ENCODE measurements at regions not wholly inside any gene's neighbourhood (a gene's known extent, or its start where the extent isn't known, plus 50 kb on each side); places are given as distances from the start of the nearest gene placed in this dataset.

DNA sequence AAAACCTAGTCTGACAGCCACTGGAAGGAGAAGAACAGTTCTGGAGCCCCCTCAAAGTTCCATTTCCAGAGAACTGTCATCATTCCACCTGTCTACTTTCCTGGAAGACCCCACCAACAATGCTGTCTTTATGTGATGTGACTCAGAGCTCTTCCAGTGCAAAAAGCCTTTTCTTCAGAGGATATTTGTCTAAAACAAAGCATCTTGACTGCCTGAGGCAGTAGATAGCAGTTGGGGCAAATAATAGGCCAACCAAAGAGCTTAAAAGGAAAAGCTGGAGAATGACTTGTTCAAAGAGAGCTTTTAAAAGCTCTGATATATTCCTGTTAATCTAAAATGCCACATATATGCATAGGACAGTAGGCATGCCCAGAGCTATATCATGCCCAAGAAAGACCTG is 62.6 kb downstream of the MIS18A start:
- DNase-seq (ENCODE audit: low read depth, low spot score) = no peak

DNA sequence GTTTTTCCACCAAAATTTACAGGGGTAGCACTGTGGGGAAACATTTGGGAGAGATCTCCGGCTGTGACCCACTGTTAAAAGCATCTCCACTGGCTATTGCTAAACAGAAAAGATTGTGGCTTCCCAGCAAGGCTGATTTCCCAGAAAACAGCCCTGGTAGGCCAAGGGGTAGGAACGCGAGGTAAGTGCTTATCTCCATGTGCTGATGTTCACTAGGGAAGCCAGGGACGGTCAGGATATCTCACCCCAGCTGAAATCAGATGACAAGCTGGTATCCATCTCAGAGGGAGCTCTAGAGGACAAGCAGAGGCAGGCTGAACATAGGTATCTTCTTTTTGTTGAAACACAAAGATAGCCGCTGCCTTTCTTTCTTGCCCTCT is 63.6 kb downstream of the MIS18A start:
- DNase-seq (ENCODE audit: low read depth, low spot score) = no peak

DNA sequence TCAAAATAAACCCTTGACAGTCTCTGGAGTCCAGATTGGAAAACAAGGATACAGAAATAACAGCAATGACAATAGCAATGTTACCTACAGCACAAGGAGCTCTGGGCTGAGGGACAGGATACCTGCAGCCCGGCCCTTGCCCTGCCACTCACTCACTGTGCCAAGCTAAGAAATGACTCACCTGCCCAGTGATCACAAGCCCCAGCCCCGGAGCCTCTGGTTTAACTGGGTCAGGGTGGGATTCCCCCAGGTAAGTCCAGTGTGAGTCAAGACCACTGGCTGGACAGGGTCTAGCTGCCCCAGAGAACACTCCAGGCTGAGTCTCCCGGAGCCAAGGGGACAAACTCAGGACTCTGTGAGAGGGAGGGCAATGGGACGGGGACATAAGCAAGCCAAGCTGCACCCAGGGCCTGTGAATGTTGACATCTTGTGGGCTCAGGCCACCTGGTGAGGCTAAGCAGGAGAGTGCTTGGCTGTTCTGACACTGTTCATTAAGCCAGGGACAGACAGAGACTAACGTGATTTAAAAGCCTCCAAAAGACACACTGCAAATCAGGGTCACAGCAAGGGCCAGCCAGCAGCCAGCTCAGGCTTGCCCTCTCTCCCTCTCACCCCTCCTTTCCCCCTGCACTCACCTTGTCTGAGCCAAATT is 64.1 kb downstream of the MIS18A start:
- DNase-seq (ENCODE audit: low read depth, low spot score) = no peak

DNA sequence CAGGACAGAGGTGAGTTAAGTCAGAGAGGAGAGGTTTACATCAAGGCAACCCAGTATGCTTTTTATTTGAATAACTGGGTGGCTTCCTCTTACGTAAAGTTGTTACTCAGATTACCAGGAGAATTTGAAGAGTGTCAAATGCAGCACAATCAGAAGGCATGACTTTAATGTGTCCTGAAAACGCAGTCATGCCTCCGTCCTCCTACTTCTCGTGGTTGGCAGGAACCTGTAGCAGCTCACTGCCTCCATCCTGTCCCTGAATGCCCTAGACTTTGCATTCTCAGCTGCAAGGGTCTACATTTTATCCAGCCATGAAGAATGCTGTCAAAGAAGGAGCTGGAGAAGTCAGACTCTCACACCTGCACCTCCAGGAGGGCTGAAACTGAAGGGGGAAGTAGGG is 66.7 kb downstream of the MIS18A start:
- DNase-seq (ENCODE audit: low read depth, low spot score) = no peak

DNA sequence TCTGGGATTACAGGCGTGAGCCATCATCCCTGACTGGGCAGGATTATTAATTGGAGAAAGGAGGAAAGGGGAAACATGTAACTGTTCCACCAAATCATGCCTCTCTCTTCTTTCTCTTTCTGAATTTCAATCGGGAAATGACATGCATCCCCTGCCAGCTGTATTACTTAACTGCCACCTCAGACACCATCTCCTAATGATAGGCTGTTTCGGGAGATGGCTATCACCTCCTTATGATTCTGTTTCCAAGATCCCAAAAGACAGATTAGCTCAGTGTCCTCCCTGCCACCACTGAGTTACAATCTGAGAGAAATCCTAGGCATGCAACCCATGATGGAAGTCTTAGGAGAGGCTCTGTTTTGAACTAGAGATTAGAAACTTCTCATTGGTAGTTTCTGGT is 67.5 kb downstream of the MIS18A start:
- DNase-seq (ENCODE audit: low read depth, low spot score) = no peak

DNA sequence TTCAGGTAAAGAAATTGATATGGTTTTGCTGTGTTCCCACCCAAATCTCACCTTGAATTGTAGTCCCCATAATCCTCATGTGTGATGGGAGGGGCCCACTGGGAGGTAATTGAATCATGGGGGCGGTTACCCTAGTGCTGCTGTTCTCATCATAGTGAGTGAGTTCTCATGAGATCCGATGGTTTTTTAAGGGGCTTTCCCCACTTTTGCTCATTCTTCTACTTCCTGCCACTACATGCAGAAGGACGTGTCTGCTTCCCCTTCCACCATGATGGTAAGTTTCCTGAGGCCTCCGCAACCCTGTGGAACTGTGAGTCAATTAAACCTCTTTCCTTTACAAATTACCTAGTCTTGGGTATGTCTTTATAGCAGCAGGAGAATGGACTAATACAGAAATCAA is 69.3 kb downstream of the MIS18A start:
- DNase-seq (ENCODE audit: low read depth, low spot score) = no peak

DNA sequence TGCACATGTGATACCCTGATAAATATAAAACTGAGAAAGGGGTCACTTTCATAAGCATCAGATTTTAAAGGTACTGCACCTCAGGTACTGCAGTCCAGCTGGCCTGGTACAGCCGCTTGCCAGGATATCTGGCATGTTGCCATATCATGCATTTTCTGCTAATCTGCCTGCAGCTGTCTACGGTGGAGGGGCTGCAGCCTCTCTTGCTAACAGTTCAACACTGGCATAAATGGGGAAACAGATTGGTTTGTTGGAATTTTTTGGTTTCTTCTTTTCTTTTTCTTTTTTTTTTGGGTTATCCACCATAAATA is 71.5 kb downstream of the MIS18A start:
- no peak for DNase-seq (ENCODE audit: low read depth, low spot score)

DNA sequence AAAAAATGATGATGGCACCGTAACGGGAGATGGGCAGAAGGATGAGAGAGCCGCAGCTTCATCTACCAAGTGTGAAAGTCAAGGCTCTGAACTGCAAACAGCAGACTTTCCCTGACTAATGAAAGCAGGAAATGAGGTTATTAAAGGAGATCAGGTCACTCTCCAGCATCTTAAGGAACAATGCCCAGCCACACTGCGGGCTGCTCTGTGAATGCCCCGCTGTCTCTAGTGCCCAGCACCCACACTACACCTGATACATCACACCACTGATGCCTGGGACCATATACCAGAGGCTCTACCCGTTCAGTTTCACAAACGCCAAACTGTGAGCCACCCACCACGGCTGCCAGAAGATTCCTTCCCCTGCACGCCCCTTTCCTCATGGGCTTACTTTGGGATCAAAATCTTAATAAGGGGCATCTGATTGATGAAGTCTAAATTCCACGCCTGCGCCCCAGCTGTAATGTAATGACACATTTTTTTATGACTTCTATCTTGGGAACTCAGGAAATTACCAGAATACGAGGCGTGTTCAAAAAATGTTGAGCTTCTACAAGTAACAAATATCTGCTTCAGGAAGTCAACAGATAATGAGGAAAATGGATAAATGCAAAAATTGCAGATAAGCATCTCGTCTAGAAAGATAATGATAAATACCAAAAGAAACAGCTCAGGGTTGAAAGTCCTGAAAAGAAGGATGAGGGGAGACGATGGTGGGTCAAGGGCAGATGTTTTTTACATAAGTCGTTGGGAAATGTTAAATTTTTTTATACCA is 72.0 kb downstream of the MIS18A start:
- no peak for DNase-seq (ENCODE audit: low read depth, low spot score)

DNA sequence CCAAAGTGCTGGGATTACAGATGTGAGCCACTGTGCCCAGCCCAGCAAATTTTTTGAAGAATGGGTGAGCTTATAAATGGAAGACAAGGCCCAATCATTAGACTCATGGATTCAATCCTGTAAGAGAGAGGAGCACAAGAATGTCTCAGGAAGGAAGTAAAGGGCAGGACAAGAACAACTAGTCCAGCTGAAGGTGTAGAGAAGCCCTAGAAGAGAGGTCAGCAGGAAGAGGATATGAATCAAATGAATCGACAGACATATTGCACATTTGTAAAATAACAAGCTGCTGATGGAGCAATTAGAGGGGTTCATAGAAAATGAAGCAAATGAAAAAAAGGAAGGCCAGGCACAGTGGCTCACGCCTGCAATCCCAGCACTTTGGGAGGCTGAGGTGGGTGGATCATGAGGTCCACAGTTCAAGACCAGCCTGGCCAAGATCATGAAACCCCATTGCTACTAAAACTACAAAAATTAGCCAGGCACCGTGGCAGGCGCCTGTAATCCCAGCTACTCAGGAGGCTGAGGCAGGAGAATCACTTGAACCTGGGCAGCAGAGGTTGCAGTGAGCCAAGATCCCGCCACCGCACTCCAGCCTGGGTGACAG is 74.9 kb downstream of the MIS18A start:
- no peak for DNase-seq (ENCODE audit: low read depth, low spot score)

DNA sequence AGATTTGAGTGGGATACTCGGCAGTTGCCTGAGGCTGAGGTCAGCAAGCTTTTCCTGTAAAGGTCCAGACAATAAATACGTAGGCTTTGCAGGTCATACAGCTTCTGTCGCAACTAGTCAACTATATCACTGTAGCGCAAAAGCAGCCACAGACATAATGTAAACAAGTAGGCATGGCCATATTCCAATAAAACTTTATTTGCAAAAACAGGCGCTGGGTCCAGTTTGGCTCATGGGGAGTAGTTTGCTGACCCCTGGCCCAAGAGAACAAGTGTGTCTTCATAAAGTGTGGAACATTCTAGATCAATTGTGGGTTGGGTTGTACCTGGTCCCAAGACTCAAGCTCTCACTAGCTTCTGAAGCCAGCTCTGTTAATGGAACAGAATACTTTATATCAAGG is 78.8 kb downstream of the MIS18A start:
- DNase-seq (ENCODE audit: low read depth, low spot score) = no peak

DNA sequence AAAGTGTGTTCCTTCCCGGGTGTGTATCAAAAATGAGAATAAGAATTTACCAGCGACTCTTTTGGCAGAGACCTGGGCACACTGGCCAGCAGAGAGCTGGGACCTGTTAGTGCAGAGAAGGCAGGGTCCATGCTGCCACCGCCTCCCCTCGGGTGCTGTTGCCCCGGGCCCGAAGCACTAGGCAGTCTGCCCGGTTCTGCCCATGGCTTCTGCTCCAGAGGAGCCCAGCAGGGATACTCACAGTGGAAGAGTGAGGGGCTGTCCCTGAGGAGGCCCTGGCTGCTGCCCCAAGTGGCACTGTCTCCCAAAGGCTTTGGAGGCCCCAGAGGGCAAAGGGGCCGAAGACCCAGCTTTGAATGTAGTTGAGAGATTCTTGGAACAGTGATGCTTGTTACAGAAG is 80.5 kb downstream of the MIS18A start:
- no peak for DNase-seq (ENCODE audit: low read depth, low spot score)

DNA sequence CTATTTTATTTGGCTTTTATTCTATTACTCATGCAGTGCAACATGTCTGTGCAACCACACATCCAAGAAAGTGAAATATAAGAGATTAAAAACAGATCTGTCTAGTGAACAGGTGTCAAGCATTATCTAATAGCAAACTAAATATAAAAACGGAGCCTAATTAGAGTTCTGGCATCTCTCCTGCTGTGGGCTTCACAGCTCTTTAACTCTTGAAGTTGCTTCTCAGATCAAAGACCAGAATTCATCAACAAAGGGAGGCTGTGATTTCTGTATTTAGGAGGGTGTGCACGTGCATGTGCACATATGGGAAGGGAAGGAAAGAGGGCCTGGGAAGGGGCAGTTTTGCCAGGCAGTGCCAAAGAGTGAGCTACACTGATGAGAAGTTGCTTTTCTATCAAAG is 81.0 kb downstream of the MIS18A start:
- no peak for DNase-seq (ENCODE audit: low read depth, low spot score)

DNA sequence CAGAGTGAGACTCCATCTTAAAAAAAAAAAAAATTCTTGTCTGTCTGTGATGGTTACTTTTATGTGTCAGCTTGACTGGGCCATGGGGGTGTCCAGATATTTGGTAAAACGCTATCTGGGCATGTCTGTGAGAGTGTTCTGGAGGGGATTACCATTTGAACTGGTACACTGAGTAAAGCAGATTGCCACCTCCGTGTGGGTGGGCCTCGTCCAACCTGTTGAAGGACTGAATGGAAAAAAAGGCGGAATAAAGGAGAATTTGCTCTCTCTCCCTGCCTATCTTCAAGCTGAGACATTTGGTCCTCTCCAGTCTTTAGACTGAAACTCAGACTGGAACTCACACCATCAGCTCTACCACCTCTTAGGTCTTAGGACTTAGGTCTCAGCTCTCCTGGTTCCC is 82.8 kb downstream of the MIS18A start:
- DNase-seq (ENCODE audit: low read depth, low spot score) = no peak

DNA sequence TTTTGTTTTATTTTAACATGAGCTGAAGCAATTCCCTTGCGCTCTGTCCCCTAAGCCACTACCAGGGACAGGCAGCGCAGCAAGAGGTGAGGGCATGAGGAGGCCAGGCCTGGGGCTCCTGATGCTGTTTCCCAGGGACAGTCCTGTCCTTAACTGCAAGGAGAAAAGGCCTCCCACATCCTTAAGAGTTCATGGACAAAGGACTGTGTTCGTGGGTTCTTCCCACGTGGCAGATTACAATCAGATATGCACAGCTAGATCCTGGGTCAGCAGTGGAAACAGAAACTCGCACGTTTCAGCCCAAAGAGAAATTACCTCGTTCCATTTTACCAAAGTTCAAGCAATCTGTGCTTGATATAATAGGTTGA is 85.8 kb downstream of the MIS18A start:
- DNase-seq (ENCODE audit: low read depth, low spot score) = no peak

DNA sequence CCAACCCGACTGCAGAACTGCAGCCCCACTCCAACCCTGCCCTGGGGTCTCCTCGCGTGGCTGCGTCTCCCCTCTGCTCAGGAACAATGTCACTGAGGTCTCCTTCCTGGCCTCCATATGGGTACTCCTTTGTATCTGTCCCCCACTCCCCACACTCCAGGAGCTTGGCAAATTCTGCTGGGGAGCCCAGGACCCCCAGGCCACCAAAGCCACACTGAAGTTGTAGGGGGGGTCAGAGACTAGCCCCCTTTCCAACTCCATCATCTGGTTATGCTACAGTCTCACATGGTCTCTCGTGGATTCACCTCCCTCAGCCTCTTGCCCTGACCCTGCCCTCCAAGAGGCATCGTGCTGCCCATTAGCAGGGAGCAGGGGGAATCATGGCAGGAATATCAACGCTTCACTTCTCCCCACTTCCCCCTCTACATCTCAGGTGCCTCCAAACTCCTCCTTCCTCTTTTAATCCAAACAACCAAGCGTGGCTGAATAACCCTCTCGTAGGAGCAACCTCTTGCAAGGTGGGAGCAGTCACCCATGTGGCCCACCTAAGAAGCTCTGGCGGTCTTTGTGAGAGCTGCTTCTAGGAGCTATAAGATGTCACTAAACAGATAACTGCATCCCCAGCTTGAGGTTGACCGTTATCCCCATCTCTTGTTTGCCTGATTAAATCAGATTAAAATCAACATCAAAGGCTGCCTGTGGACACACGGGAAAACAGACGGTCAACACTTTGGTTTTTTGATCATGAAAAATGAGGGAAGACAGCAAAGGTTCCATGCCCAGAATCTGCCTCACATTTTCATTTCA is 86.4 kb downstream of the MIS18A start:
- no peak for DNase-seq (ENCODE audit: low read depth, low spot score)

DNA sequence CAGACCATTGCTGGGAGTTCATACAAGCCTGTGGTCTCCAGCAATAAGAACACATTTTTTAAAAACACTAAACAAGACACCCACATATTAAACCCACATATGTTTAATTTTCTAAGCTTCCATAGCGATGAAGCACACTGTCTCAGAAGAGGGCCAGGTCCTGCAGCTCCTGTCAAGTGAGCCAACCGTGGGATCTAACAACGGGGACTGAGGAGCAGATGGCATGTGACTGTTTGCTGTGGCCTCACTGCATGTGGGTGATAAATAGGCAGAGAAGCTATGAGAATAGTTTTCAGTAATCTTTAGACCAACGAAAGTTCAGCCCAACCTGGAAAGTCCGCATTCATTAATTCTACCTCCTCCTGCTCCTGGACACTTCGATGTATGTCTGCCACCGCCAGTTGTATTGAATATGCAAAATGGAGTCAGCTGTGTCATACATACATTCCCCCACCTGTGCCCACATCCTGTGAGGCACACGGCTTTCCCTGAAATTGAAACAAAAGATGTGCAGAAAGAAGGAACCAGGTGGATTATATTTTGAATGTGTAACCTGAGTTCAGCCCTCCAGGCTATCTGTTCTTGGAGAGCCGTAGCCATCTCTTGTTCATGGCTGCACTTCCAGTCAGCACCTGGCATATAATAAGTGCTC is 88.2 kb downstream of the MIS18A start:
- DNase-seq (ENCODE audit: low read depth, low spot score) = no peak

DNA sequence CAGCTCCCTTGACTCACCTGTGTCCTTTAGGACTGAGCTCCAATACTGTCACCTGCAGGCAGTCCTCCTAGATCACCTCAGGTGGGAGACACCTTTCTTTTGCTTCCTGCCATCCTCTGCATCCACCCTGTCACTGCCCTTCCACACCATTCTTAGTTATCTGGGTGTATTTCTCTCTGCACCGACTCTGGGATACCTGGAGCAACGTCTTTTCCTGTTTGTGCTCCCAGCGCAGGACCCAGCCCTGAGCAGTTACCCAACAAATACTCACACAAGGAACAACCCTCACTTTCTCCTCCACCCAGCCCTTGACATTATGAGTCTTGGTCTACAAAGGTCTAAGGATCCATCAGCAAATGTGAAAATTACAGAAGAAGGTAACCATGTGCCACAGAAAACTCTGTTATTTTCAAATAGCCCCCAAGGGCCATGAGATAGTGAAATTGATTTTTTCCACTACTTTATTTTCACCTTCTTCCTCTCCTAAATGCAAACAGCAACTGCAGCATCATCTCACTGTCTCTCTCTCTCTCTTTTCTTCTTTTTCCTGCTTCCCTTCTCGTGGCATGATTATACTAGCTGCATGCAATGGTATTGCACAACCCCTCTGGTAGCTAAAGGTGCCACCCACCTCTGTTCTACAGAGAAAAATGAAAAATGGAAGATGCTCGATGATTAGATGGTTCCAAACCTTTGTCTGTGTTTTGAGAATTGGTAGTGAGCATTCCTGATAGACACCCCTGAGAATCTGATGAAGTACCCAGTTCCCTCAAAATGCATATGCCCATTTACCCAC is 89.0 kb downstream of the MIS18A start:
- DNase-seq (ENCODE audit: low read depth, low spot score) = no peak

DNA sequence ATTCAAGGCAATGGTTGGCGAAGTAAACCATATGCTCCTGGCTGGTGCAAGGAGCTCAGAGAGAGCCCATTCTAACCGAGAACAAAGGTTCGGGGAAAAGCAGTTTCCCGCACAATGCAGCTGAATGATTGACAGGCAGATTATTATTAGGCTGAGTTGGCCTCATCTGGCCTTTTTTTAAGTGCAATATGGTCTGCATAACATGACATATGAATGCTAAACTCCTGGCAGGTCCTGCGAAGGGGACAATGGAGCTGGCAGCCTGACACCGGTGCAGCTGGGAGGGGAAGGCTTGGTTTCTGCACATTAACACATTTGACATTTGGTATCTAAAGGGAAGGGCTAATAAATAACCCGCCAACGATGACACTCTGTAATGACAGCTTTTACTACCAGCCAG is 92.0 kb downstream of the MIS18A start:
- DNase-seq (ENCODE audit: low read depth, low spot score) = no peak

DNA sequence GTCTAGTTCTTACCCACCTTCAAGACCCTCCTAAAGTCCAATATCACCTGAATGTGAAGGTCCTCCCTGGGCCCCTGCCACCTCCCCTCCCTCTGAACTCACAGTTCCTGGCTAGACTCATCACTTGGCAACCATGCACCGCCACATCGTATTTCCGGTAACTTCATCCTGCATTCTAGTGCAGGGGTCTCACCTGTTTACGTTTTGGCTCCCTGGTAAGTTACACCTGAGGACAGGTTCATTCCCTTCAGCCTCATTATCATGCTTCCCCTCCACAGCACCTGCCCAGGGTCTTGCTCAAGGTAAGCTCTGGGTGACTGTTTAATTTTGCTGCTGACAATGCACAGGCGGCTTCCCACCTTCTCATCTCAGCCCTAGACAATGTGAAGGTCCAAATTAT is 93.1 kb downstream of the MIS18A start:
- DNase-seq (ENCODE audit: low read depth, low spot score) = no peak

DNA sequence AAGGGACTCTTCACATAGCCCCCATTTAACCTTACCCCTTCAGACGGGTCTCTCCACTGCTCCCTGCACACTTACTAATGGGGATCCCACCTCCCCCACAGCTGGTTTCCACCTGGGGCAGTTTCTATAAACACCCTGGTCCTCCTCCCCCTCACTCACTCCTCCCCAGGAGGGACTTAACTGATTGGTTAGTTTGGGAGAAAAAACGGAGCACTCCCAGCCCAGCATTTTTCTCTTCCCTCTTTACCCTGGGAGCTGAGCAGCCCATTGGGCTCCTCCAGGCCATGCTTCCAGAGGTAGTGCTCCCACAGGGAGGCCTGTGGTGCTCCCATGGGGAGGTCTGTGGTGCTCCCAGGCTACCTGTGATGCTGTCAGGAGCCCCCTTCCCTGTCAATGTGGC is 93.7 kb downstream of the MIS18A start:
- DNase-seq (ENCODE audit: low read depth, low spot score) = no peak

DNA sequence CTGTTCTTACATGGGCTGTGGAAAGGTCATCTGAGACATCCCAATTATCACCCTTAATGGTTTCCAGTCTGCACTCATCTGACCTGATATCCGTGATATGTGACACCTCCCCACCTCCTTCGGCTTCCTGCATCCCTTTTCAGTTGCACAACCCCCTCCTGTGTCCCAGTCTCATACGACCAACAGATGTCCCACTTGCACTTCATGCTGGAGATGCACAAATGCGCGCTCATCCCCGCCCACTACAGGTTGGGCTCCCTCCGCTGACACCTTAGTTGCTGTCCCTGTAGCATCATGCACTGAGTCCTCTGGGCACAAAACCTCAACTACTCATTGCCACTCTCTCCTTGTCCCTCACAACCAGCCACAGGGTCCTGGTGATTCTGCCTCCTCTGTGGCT is 94.4 kb downstream of the MIS18A start:
- no peak for DNase-seq (ENCODE audit: low read depth, low spot score)
